GM12878 (cell line): ENCODE measurements at regions not wholly inside any gene's neighbourhood (a gene's known extent, or its start where the extent isn't known, plus 50 kb on each side); places are given as distances from the start of the nearest gene placed in this dataset.

Experiments
- ATAC-seq: fragments of 200-7000 bp; cut with Tn5 transposase; 3 replicates; pipeline ENCODE4 v1.9.1; 2020; ENCODE audit warnings: mild to moderate bottlenecking, moderate library complexity
- BruUV-seq: library from RNA; stranded (reverse); fragments of 400-500 nt; replicated peaks from 2 replicates; lab custom pipeline; 2021; lab: Mats Ljungman, UMichigan
- CTCF ChIA-PET: fragments of 300-600 bp; sonication (Branson Sonifier 250); formaldehyde crosslinking; extraction: SDS; loops from one replicate; lab custom pipeline; 2021; ENCODE audit warnings: inconsistent platforms; lab: Yijun Ruan, JAX
- POLR2A ChIA-PET: fragments of 350-600 bp; formaldehyde crosslinking; extraction: SDS; loops from one replicate; lab custom pipeline; 2021; ENCODE audit warnings: inconsistent platforms; lab: Charles Lee
- RAD21 ChIA-PET: fragments of 300-600 bp; sonication (Branson Sonifier 250); formaldehyde crosslinking; loops from one replicate; lab custom pipeline; 2023; ENCODE audit warnings: antibody characterized with exemption; ENCODE audit not compliant: unreplicated experiment; lab: Charles Lee
- SMC1A ChIA-PET: fragments of 300-600 bp; sonication (Branson Sonifier 250); formaldehyde crosslinking; loops from one replicate; lab custom pipeline; 2023; ENCODE audit not compliant: unreplicated experiment, uncharacterized antibody; lab: Charles Lee
- DNase-seq: peaks from one replicate; pipeline ENCODE4 v3.0.0-alpha.2; 2011; ENCODE audit warnings: low read depth, low spot score
- FAIRE-seq: peaks from 3 replicates; lab custom pipeline; 2011; peaks lifted over from hg19 to GRCh38; lab: Jason Lieb, UNC
- H2AFZ ChIP-seq: 2 replicates; pipeline ENCODE4 v1.6.0; 2011; ENCODE audit warnings: low read depth, low read length, control low read depth; ENCODE audit not compliant: control insufficient read depth
- H3K27ac ChIP-seq: 2 replicates; pipeline ENCODE4 v1.5.1; 2011; ENCODE audit warnings: control low read depth; ENCODE audit not compliant: control insufficient read depth, insufficient read depth
- H3K27me3 ChIP-seq, 2 experiments: replicated peaks in 1 of 2; 2 replicates each; pipeline versions ENCODE4 v1.6.0 to v1.6.1; 2011; ENCODE audit warnings: low read length in 1 of 2; ENCODE audit not compliant: control insufficient read depth in 2 of 2, insufficient read depth in 2 of 2
- H3K36me3 ChIP-seq, 2 experiments: 2 replicates each; pipeline ENCODE4 v1.5.1; 2011; ENCODE audit warnings: low read length in 1 of 2; ENCODE audit not compliant: control insufficient read depth in 2 of 2, insufficient read depth in 2 of 2
- H3K4me1 ChIP-seq: 2 replicates; pipeline ENCODE4 v1.6.1; 2011; ENCODE audit warnings: mild to moderate bottlenecking, low read length, moderate library complexity, mixed read lengths; ENCODE audit not compliant: control insufficient read depth, insufficient read depth
- H3K4me2 ChIP-seq: 2 replicates; pipeline ENCODE4 v1.6.0; 2011; ENCODE audit warnings: control low read depth; ENCODE audit not compliant: control insufficient read depth, insufficient read depth
- H3K4me3 ChIP-seq: fragments of 200-600 bp; sonication (generic); 2 replicates; pipeline ENCODE4 v1.5.1; 2016
- H3K79me2 ChIP-seq: 2 replicates; pipeline ENCODE4 v1.6.0; 2011; ENCODE audit warnings: low read length; ENCODE audit not compliant: control insufficient read depth, insufficient read depth
- H3K9ac ChIP-seq: 2 replicates; pipeline ENCODE4 v1.8.0; 2011; ENCODE audit warnings: low read length, control low read depth, mixed read lengths; ENCODE audit not compliant: control insufficient read depth, insufficient read depth
- H3K9me3 ChIP-seq: replicated peaks from 3 replicates; pipeline ENCODE4 v1.5.1; 2011; ENCODE audit warnings: mild to moderate bottlenecking, low read length; ENCODE audit not compliant: control insufficient read depth, insufficient read depth
- H4K20me1 ChIP-seq: 2 replicates; pipeline ENCODE4 v1.6.0; 2011; ENCODE audit not compliant: control insufficient read depth, insufficient read depth
- HDAC6 ChIP-seq: fragments of 200-600 bp; sonication (generic); IDR thresholded peaks from one replicate; pipeline ENCODE4 v1.8.0; 2017; ENCODE audit warnings: antibody characterized with exemption; ENCODE audit not compliant: unreplicated experiment
- IKZF2 ChIP-seq, 2 experiments: fragments of 450-650 bp; IDR thresholded peaks; 2 replicates each; pipeline ENCODE4 v1.6.1; 2017; ENCODE audit warnings: mild to moderate bottlenecking in 2 of 2, moderate library complexity in 2 of 2
- KDM1A ChIP-seq: fragments of 200-600 bp; sonication (generic); IDR thresholded peaks from 2 replicates; pipeline ENCODE4 v1.6.1; 2016; ENCODE audit warnings: borderline replicate concordance
- MEF2A ChIP-seq: IDR thresholded peaks from 2 replicates; pipeline ENCODE4 v1.6.1; 2011; ENCODE audit warnings: low read depth, mild to moderate bottlenecking, low read length, moderate library complexity; ENCODE audit not compliant: insufficient read depth
- PAX8 ChIP-seq: fragments of 450-650 bp; IDR thresholded peaks from 2 replicates; pipeline ENCODE4 v1.6.1; 2017; ENCODE audit warnings: mild to moderate bottlenecking, moderate library complexity
- RBBP5 ChIP-seq: fragments of 200-600 bp; sonication (generic); conservative IDR thresholded peaks from 2 replicates; pipeline ENCODE4 v1.6.1; 2016
- RUNX3 ChIP-seq: IDR thresholded peaks from 2 replicates; pipeline ENCODE4 v1.6.1; 2012; ENCODE audit warnings: low read length, inconsistent platforms
- TCF12 ChIP-seq: IDR thresholded peaks from 2 replicates; pipeline ENCODE4 v1.6.1; 2011; ENCODE audit warnings: low read depth, mild to moderate bottlenecking, low read length
- ZNF274 ChIP-seq: IDR thresholded peaks from one replicate; pipeline ENCODE4 v1.8.0; 2011; ENCODE audit not compliant: insufficient read length, insufficient read depth
- WGBS: methylation state at CpG from one replicate; pipeline ENCODE4 v1.1.6; 2016; ENCODE audit warnings: low lambda C conversion rate; ENCODE audit not compliant: insufficient replicate concordance, insufficient coverage; ENCODE audit errors: missing lambda C conversion rate; 5-methylcytosine and 5-hydroxymethylcytosine counted together
- in situ Hi-C: fragments of 300-500 bp; cut with MboI; formaldehyde crosslinking; loops from 9 replicates; pipeline ENCODE4 v1.14.3; 2018; ENCODE audit warnings: mixed read lengths
- intact Hi-C: fragments of 100-400 bp; cut with micrococcal nuclease; formaldehyde crosslinking; loops from one replicate; pipeline ENCODE4 v1.14.2; 2022; ENCODE audit not compliant: unreplicated experiment
- TF ChIP-seq, protein P1 (sequence below): fragments of 450-650 bp; IDR thresholded peaks from 2 replicates; pipeline ENCODE4 v1.6.1; 2018; ENCODE audit warnings: mild to moderate bottlenecking, low read depth, moderate library complexity; ENCODE audit not compliant: partially characterized antibody
- TF ChIP-seq, protein P2 (sequence below): fragments of 450-650 bp; IDR thresholded peaks from 2 replicates; pipeline ENCODE4 v1.6.1; 2017; ENCODE audit warnings: borderline replicate concordance
- TF ChIP-seq, protein P3 (sequence below): fragments of 450-650 bp; formaldehyde crosslinking; IDR thresholded peaks from 2 replicates; pipeline ENCODE4 v1.4.0; 2022; ENCODE audit warnings: mild to moderate bottlenecking, moderate library complexity

DNA sequence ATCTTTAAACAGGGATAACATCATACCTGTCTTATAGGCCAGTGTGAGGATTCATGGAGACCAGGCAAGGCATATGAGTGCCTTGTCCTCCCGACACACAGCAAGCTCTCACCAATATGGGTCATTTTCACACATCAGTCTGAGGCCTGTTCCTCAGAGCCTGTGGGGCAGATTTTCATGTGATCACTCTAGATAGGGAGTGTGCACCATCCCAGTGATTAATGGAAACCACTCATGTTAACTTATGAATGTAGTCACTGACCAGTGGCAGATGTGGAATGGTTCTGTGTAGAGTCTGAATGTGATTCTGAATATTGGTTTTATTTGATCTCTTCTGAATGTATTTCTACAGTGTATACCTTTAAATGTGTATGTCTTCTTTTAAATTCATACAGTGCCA is 219.7 kb upstream of the SFSWAP start:
- FAIRE-seq (no peak), ATAC-seq (no peak), DNase-seq (no peak)
- 29% methylated on average over 1 of the region's 1 CpG for WGBS
- TF ChIP-seq, protein P1, sequence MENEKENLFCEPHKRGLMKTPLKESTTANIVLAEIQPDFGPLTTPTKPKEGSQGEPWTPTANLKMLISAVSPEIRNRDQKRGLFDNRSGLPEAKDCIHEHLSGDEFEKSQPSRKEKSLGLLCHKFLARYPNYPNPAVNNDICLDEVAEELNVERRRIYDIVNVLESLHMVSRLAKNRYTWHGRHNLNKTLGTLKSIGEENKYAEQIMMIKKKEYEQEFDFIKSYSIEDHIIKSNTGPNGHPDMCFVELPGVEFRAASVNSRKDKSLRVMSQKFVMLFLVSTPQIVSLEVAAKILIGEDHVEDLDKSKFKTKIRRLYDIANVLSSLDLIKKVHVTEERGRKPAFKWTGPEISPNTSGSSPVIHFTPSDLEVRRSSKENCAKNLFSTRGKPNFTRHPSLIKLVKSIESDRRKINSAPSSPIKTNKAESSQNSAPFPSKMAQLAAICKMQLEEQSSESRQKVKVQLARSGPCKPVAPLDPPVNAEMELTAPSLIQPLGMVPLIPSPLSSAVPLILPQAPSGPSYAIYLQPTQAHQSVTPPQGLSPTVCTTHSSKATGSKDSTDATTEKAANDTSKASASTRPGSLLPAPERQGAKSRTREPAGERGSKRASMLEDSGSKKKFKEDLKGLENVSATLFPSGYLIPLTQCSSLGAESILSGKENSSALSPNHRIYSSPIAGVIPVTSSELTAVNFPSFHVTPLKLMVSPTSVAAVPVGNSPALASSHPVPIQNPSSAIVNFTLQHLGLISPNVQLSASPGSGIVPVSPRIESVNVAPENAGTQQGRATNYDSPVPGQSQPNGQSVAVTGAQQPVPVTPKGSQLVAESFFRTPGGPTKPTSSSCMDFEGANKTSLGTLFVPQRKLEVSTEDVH = no peak
- TF ChIP-seq ZNF274 (no peak), KDM1A (no peak), PAX8 (no peak), RBBP5 (no peak), TCF12 (no peak), MEF2A (no peak), RUNX3 (no peak), HDAC6 (no peak), IKZF2 (IDR thresholded peaks at IDR 0.05) (no peak)
- TF ChIP-seq, protein P2, sequence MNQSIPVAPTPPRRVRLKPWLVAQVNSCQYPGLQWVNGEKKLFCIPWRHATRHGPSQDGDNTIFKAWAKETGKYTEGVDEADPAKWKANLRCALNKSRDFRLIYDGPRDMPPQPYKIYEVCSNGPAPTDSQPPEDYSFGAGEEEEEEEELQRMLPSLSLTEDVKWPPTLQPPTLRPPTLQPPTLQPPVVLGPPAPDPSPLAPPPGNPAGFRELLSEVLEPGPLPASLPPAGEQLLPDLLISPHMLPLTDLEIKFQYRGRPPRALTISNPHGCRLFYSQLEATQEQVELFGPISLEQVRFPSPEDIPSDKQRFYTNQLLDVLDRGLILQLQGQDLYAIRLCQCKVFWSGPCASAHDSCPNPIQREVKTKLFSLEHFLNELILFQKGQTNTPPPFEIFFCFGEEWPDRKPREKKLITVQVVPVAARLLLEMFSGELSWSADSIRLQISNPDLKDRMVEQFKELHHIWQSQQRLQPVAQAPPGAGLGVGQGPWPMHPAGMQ = no peak
- TF ChIP-seq, protein P3, sequence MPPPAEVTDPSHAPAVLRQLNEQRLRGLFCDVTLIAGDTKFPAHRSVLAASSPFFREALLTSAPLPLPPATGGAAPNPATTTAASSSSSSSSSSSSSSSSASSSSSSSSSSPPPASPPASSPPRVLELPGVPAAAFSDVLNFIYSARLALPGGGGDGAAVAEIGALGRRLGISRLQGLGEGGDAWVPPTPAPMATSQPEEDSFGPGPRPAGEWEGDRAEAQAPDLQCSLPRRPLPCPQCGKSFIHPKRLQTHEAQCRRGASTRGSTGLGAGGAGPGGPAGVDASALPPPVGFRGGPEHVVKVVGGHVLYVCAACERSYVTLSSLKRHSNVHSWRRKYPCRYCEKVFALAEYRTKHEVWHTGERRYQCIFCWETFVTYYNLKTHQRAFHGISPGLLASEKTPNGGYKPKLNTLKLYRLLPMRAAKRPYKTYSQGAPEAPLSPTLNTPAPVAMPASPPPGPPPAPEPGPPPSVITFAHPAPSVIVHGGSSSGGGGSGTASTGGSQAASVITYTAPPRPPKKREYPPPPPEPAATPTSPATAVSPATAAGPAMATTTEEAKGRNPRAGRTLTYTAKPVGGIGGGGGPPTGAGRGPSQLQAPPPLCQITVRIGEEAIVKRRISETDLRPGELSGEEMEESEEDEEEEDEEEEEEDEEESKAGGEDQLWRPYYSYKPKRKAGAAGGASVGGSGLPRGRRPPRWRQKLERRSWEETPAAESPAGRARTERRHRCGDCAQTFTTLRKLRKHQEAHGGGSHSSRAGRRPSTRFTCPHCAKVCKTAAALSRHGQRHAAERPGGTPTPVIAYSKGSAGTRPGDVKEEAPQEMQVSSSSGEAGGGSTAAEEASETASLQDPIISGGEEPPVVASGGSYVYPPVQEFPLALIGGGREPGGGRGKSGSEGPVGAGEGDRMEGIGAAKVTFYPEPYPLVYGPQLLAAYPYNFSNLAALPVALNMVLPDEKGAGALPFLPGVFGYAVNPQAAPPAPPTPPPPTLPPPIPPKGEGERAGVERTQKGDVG = no peak
- Histone ChIP-seq H4K20me1 (no peaks in the 10 kb centered on the region), H3K27ac (no peak overlapping the region), H3K79me2 (no peaks in the 10 kb centered on the region), H3K4me1 (no peaks in the 10 kb centered on the region), H2AFZ (no peak overlapping the region), H3K4me3 (no peak overlapping the region), H3K9ac (no peak overlapping the region), H3K4me2 (no peak overlapping the region), H3K9me3 (no peaks in the 10 kb centered on the region), H3K36me3 (no peaks in the 10 kb centered on the region), H3K27me3 (no peaks in the 10 kb centered on the region)
- ChIA-PET SMC1A (no interaction called here), POLR2A (no interaction called here), CTCF (no interaction called here), RAD21 (no interaction called here)
- in situ Hi-C loops (no loop called here), intact Hi-C loops (no loop called here)
- no TSS peak for BruUV-seq
